ENCODE measurements at regions not wholly inside any gene's neighbourhood (a gene's known extent, or its start where the extent isn't known, plus 50 kb on each side); places are given as distances from the start of the nearest gene placed in this dataset.

DNA sequence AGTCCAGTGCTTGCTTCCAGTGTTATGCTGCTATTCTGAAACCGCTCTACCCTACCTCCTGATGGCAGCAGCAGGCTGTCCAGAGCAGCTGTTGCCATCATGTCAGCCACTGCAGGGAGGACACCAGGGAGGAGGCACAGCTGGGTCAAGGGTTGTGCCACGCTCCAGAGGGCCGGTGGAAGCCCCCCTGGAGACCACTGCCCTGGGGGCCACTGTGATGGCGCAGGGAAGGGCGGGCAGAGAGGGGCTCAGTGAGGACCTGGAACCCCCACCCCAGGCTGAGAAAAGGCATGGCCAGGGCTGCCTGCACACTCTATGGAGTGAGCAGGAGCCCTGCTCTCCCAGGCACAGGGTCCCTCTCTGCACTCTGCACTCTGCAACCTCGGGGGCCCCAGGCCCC lies 271.3 kb upstream of the BTBD3 start:
- TF ChIP-seq RAD21 (IDR thresholded peaks at IDR 0.05; ENCODE audit: low read depth) (peak; percentile 23; the same call in 1 of the 2 replicates), POLR2AphosphoS5 (IDR thresholded peaks at IDR 0.05; ENCODE audit: low read depth, low read length) (no peak), FOSL1 (IDR thresholded peaks at IDR 0.05; ENCODE audit: low read depth) (no peak), SIN3A (IDR thresholded peaks at IDR 0.05; ENCODE audit: low read depth) (no peak), YY1 (IDR thresholded peaks at IDR 0.05; ENCODE audit: extremely low read depth, insufficient replicate concordance, low read depth, low read length) (no peak), ZNF274 (IDR thresholded peaks at IDR 0.05; ENCODE audit: low read depth, low read length) (no peak), POLR2A (IDR thresholded peaks at IDR 0.05; ENCODE audit: borderline replicate concordance, extremely low read depth, insufficient read depth, insufficient read length) (no peak), EZH2 (IDR thresholded peaks at IDR 0.05) (no peak), SRF (IDR thresholded peaks at IDR 0.05; ENCODE audit: low read depth) (no peak), CEBPB (IDR thresholded peaks at IDR 0.05; ENCODE audit: low read depth) (no peak), TCF7L2 (IDR thresholded peaks at IDR 0.05; ENCODE audit: borderline replicate concordance, extremely low read depth, insufficient read depth, insufficient read length) (no peak)
- TF ChIP-seq, protein P1, sequence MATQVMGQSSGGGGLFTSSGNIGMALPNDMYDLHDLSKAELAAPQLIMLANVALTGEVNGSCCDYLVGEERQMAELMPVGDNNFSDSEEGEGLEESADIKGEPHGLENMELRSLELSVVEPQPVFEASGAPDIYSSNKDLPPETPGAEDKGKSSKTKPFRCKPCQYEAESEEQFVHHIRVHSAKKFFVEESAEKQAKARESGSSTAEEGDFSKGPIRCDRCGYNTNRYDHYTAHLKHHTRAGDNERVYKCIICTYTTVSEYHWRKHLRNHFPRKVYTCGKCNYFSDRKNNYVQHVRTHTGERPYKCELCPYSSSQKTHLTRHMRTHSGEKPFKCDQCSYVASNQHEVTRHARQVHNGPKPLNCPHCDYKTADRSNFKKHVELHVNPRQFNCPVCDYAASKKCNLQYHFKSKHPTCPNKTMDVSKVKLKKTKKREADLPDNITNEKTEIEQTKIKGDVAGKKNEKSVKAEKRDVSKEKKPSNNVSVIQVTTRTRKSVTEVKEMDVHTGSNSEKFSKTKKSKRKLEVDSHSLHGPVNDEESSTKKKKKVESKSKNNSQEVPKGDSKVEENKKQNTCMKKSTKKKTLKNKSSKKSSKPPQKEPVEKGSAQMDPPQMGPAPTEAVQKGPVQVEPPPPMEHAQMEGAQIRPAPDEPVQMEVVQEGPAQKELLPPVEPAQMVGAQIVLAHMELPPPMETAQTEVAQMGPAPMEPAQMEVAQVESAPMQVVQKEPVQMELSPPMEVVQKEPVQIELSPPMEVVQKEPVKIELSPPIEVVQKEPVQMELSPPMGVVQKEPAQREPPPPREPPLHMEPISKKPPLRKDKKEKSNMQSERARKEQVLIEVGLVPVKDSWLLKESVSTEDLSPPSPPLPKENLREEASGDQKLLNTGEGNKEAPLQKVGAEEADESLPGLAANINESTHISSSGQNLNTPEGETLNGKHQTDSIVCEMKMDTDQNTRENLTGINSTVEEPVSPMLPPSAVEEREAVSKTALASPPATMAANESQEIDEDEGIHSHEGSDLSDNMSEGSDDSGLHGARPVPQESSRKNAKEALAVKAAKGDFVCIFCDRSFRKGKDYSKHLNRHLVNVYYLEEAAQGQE (IDR thresholded peaks at IDR 0.05; ENCODE audit: low read depth) = no peak
- TF ChIP-seq, protein P2, sequence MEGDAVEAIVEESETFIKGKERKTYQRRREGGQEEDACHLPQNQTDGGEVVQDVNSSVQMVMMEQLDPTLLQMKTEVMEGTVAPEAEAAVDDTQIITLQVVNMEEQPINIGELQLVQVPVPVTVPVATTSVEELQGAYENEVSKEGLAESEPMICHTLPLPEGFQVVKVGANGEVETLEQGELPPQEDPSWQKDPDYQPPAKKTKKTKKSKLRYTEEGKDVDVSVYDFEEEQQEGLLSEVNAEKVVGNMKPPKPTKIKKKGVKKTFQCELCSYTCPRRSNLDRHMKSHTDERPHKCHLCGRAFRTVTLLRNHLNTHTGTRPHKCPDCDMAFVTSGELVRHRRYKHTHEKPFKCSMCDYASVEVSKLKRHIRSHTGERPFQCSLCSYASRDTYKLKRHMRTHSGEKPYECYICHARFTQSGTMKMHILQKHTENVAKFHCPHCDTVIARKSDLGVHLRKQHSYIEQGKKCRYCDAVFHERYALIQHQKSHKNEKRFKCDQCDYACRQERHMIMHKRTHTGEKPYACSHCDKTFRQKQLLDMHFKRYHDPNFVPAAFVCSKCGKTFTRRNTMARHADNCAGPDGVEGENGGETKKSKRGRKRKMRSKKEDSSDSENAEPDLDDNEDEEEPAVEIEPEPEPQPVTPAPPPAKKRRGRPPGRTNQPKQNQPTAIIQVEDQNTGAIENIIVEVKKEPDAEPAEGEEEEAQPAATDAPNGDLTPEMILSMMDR (IDR thresholded peaks at IDR 0.05 in 2 of 3, conservative IDR thresholded peaks at IDR 0.05 in 1 of 3; ENCODE audit: borderline replicate concordance in 1 of 3, insufficient read depth in 1 of 3, low read depth in 2 of 3, low read length in 2 of 3) = no peak
- TF ChIP-seq, protein P3, sequence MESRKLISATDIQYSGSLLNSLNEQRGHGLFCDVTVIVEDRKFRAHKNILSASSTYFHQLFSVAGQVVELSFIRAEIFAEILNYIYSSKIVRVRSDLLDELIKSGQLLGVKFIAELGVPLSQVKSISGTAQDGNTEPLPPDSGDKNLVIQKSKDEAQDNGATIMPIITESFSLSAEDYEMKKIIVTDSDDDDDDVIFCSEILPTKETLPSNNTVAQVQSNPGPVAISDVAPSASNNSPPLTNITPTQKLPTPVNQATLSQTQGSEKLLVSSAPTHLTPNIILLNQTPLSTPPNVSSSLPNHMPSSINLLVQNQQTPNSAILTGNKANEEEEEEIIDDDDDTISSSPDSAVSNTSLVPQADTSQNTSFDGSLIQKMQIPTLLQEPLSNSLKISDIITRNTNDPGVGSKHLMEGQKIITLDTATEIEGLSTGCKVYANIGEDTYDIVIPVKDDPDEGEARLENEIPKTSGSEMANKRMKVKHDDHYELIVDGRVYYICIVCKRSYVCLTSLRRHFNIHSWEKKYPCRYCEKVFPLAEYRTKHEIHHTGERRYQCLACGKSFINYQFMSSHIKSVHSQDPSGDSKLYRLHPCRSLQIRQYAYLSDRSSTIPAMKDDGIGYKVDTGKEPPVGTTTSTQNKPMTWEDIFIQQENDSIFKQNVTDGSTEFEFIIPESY (IDR thresholded peaks at IDR 0.05; ENCODE audit: extremely low read depth, insufficient replicate concordance, low read length) = no peak
